ENCODE measurements at regions not wholly inside any gene's neighbourhood (a gene's known extent, or its start where the extent isn't known, plus 50 kb on each side); places are given as distances from the start of the nearest gene placed in this dataset.
"Not testable (repeated sequence)": the region's sequence is repeated elsewhere in the genome, so short reads cannot be mapped to it uniquely, and the experiment has no call there.

DNA sequence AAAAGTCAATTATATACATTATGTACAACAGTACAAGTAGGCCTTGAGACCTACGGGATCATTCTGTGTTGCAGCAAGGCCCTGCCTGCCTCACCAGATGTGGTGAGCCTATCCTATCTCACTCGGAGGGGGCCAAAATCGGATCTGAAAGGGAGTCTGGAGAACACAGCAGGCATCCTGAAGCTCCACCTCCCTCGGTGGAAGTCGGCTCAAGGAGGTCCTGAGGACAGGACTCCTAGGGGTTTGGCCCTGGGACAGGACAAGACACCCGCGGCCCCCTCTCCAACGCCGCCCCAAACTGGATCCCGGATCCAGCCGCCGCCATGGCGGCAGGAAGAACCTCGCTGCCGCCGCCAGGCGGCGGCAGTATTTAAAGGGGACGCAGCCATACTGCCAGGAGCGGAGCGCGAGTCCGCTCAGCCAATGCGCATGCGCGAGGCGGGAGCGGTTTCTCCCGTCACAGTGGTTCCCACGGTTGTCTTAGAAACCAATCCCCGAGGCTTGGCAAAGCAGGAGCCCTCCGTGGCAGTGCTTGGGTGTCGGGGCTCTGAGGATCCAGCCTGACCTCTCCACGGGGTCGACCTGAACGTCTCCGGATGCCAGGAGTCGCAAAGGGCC, 97.8 kb upstream of the FOXD4L5 start:
- not testable (repeated sequence) for DNase-seq (ENCODE audit: low read depth); H3K4me3 ChIP-seq (ENCODE audit: low read length)

Measured in AG10803 (cell line).